Duodenal mucosa (tissue), 2 donors: ENCODE measurements at regions not wholly inside any gene's neighbourhood (a gene's known extent, or its start where the extent isn't known, plus 50 kb on each side); places are given as distances from the start of the nearest gene placed in this dataset.

Experiments used
- H3K27ac ChIP-seq: one replicate; pipeline ENCODE4 v1.7.0; 2013; ENCODE audit warnings: low read depth, low read length
- H3K27me3 ChIP-seq, 2 donors: one replicate each; pipeline ENCODE4 v1.7.0; 2013; ENCODE audit warnings: low read length in 2 of 2, control low read depth in 1 of 2; ENCODE audit not compliant: insufficient read depth in 2 of 2, control insufficient read depth in 1 of 2
- H3K36me3 ChIP-seq, 2 donors: one replicate each; pipeline ENCODE4 v1.7.0; 2013; ENCODE audit warnings: low read length in 2 of 2, control low read depth in 1 of 2; ENCODE audit not compliant: insufficient read depth in 2 of 2, control insufficient read depth in 1 of 2
- H3K4me1 ChIP-seq, 2 donors: one replicate each; pipeline ENCODE4 v1.7.0; 2013; ENCODE audit warnings: low read length in 2 of 2, control low read depth in 1 of 2; ENCODE audit not compliant: insufficient read depth in 2 of 2, control insufficient read depth in 1 of 2
- H3K4me3 ChIP-seq, 2 donors: one replicate each; pipeline ENCODE4 v1.7.0; 2013; ENCODE audit warnings: low read length in 2 of 2, low read depth in 1 of 2
- H3K9ac ChIP-seq, 2 donors: one replicate each; pipeline ENCODE4 v1.7.0; 2013; ENCODE audit warnings: low read length in 2 of 2, low read depth in 1 of 2
- H3K9me3 ChIP-seq, 2 donors: one replicate each; pipeline ENCODE4 v1.7.0; 2013; ENCODE audit warnings: low read length in 2 of 2, control low read depth in 1 of 2; ENCODE audit not compliant: control insufficient read depth in 1 of 2

GRCh38 chr5:133821889-133822288 lies 146.5 kb downstream of the C5orf15 start:
- no peak overlapping the region for H3K9ac ChIP-seq

GRCh38 chr5:133821311-133821741 lies 147.1 kb downstream of the C5orf15 start:
- Histone ChIP-seq H3K27me3 (no peaks in the 10 kb centered on the region), H3K27ac (no peak overlapping the region), H3K36me3 (no peaks in the 10 kb centered on the region), H3K4me1 (peaks cover 6 to 8% of the 10 kb centered on the region in 2 donors), H3K9me3 (no peaks in the 10 kb centered on the region), H3K4me3 (no peak overlapping the region), H3K9ac (no peak overlapping the region)

More at GRCh38 chr5:133821889-133822288, 146.5 kb downstream of the C5orf15 start:
- Histone ChIP-seq H3K36me3 (no peaks in the 10 kb centered on the region), H3K4me1 (peaks cover 6 to 8% of the 10 kb centered on the region in 2 donors), H3K9me3 (no peaks in the 10 kb centered on the region), H3K27ac (no peak overlapping the region), H3K4me3 (no peak overlapping the region), H3K27me3 (no peaks in the 10 kb centered on the region)

DNA sequence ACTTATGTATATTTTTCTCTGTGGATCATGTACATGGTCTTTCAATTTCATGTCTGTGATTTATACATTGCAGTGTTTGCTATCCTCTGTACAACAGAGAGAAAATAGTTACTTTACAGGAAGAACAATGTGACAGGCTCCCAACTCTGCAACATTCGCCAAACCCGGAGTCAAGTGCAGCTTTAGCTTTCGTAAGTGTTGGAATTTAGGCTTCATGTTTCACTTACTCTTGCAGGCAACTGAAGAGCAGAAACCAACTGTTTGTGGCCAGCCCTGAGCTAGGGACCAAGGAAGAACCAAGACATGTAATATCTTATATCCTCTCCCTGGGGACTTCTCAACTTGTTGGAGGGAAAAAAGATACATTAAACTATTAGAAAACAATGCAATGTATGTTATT lies 147.9 kb downstream of the C5orf15 start:
- H3K9ac ChIP-seq = no peak overlapping the region
- H3K27ac ChIP-seq = no peak overlapping the region
- H3K4me3 ChIP-seq = no peak overlapping the region
- no peaks in the 10 kb centered on the region for H3K9me3 ChIP-seq
- no peaks in the 10 kb centered on the region for H3K36me3 ChIP-seq
- H3K4me1 ChIP-seq = peaks cover 6 to 8% of the 10 kb centered on the region in 2 donors
- no peaks in the 10 kb centered on the region for H3K27me3 ChIP-seq

DNA sequence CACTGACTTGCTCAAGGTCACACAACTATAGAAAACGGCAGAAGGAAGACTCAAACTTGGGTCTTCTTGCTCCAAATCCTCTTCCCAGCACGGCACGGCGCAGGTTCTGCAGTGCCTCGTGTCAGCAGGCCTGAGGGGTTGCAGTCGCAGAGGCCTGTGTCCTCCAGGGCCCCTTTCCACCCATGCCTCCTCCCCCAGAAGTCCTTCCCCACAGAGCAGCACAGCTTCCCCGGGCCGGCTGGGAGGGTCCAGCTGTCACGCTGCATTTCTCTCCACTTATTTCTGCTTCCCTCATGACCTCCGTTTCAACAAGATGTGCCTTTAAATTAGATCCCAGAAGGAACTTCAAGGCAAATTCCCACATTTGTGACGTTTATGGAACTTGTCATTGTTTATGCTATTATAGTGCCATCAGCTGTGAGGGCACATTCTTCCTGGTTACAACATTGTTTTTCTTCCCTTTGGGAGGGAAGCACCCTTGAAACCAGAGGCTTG lies 148.4 kb downstream of the C5orf15 start:
- H3K4me3 ChIP-seq = no peak overlapping the region
- H3K27ac ChIP-seq = no peak overlapping the region
- no peaks in the 10 kb centered on the region for H3K27me3 ChIP-seq
- peaks cover 6 to 8% of the 10 kb centered on the region in 2 donors for H3K4me1 ChIP-seq
- H3K9ac ChIP-seq = no peak overlapping the region
- no peaks in the 10 kb centered on the region for H3K36me3 ChIP-seq
- no peaks in the 10 kb centered on the region for H3K9me3 ChIP-seq

DNA sequence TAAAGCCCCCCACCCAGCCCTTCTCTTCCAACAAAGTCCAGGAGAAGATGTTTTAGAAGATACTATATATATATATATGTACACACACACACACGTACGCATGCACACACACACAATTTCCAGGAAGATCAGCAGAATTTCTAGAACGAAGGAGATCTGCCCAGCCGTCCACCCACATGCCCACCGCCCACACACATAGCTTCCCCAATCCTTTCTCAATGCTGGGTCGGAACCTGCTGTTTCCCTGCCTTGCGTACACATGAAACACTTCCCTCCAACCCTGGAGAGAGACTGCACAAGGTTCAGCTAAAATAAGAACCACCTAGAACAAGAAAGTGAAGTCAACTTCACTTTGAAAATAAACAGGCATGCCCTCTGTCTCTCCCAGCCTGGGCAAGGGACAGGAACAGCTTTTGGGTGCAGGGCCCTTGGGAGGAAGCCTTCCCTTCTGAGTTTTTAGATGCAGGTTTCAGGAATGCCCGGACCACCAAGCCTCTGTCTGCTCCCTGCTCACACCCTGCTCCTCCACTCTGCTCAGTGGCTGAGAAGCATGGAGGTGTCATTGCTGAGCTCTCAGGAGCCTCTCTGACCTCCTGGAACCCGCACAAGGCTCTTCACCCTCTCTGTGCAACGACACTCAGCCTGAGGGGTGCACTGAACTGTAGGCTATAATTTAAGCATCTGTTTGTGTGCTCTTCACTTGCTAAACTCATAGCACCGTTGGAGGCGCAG lies 149.4 kb downstream of the C5orf15 start:
- Histone ChIP-seq H3K27ac (no peak overlapping the region), H3K27me3 (peaks cover 0 to 4% of the 10 kb centered on the region in 2 donors), H3K9ac (no peak overlapping the region), H3K36me3 (no peaks in the 10 kb centered on the region), H3K4me1 (peaks cover 6 to 8% of the 10 kb centered on the region in 2 donors), H3K9me3 (no peaks in the 10 kb centered on the region), H3K4me3 (no peak overlapping the region)

GRCh38 chr5:133818031-133818431 lies 150.4 kb downstream of the C5orf15 start:
- Histone ChIP-seq H3K9me3 (no peaks in the 10 kb centered on the region), H3K36me3 (no peaks in the 10 kb centered on the region), H3K27me3 (peaks cover under 1 to 7% of the 10 kb centered on the region in 2 donors), H3K27ac (no peak overlapping the region), H3K4me1 (peaks cover 6 to 8% of the 10 kb centered on the region in 2 donors), H3K9ac (no peak overlapping the region), H3K4me3 (no peak overlapping the region)

GRCh38 chr5:133817456-133817855 lies 151.0 kb downstream of the C5orf15 start:
- Histone ChIP-seq H3K9me3 (no peaks in the 10 kb centered on the region), H3K27me3 (peaks cover 4 to 11% of the 10 kb centered on the region in 2 donors), H3K4me3 (no peak overlapping the region), H3K27ac (no peak overlapping the region), H3K9ac (no peak overlapping the region), H3K4me1 (peaks cover 6 to 8% of the 10 kb centered on the region in 2 donors), H3K36me3 (no peaks in the 10 kb centered on the region)

- Histone ChIP-seq H3K27ac (no peak overlapping the region), H3K4me3 (no peak overlapping the region), H3K4me1 (peaks cover 6 to 7% of the 10 kb centered on the region in 2 donors), H3K9ac (no peak overlapping the region), H3K36me3 (no peaks in the 10 kb centered on the region), H3K27me3 (peaks cover 7 to 11% of the 10 kb centered on the region in 2 donors), H3K9me3 (no peaks in the 10 kb centered on the region)
Measured at GRCh38 chr5:133816791-133817190, 151.6 kb downstream of the C5orf15 start.

- Histone ChIP-seq H3K36me3 (no peaks in the 10 kb centered on the region), H3K27me3 (peaks cover 7 to 11% of the 10 kb centered on the region in 2 donors), H3K4me1 (no peaks in the 10 kb centered on the region), H3K9me3 (no peaks in the 10 kb centered on the region), H3K4me3 (no peak overlapping the region), H3K9ac (no peak overlapping the region), H3K27ac (no peak overlapping the region)
Measured at GRCh38 chr5:133814152-133814551, 154.3 kb downstream of the C5orf15 start.

DNA sequence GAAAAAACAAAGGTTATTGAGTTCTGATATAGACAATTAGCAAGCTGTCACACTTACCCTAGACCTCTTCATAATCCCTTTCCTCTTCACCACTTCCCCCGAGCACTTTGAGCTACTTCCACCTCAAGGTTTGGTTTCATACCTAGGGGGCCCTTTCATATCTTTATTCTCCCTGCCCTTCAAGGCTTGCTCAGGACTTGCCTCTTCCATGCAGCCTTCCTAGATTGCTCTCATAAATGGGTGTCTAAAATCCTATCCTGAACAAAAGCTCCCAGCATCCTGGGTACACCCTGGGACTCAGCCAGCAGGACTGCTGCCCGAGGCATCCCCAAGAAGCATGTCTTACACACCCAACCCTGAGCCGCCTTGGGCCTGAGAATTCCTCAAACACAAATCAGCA lies 157.3 kb downstream of the C5orf15 start:
- Histone ChIP-seq H3K4me3 (no peak overlapping the region), H3K9me3 (no peaks in the 10 kb centered on the region), H3K27me3 (peaks cover 11 to 12% of the 10 kb centered on the region in 2 donors), H3K9ac (no peak overlapping the region), H3K27ac (no peak overlapping the region), H3K4me1 (no peaks in the 10 kb centered on the region), H3K36me3 (no peaks in the 10 kb centered on the region)
